GM12878 (cell line): ENCODE measurements at regions not wholly inside any gene's neighbourhood (a gene's known extent, or its start where the extent isn't known, plus 50 kb on each side); places are given as distances from the start of the nearest gene placed in this dataset.

Experiments used
- BCLAF1 ChIP-seq: fragments of 450-650 bp; IDR thresholded peaks from 2 replicates; pipeline ENCODE4 v1.6.1; 2017; ENCODE audit warnings: antibody characterized with exemption, mild to moderate bottlenecking, moderate library complexity
- CEBPZ ChIP-seq: fragments of 150-350 bp; IDR thresholded peaks from 2 replicates; pipeline ENCODE4 v1.6.1; 2016; ENCODE audit warnings: low read depth, low read length
- IKZF1 ChIP-seq: fragments of 450-650 bp; conservative IDR thresholded peaks from 2 replicates; pipeline ENCODE4 v1.6.1; 2017; ENCODE audit warnings: antibody characterized with exemption, mild to moderate bottlenecking
- IKZF2 ChIP-seq, 2 experiments: fragments of 450-650 bp; IDR thresholded peaks; 2 replicates each; pipeline ENCODE4 v1.6.1; 2017; ENCODE audit warnings: mild to moderate bottlenecking in 2 of 2, moderate library complexity in 2 of 2
- IRF3 ChIP-seq: fragments of 450-650 bp; IDR thresholded peaks from 2 replicates; pipeline ENCODE4 v1.6.1; 2014; ENCODE audit warnings: mild to moderate bottlenecking
- JUNB ChIP-seq: IDR thresholded peaks from 2 replicates; pipeline ENCODE4 v1.6.1; 2016; ENCODE audit warnings: antibody characterized with exemption, mild to moderate bottlenecking
- JUND ChIP-seq: IDR thresholded peaks from 2 replicates; pipeline ENCODE4 v1.6.1; 2012; ENCODE audit warnings: low read depth, mild to moderate bottlenecking, low read length, improper control_type of control experiment, moderate library complexity
- NKRF ChIP-seq: fragments of 450-650 bp; conservative IDR thresholded peaks from 2 replicates; pipeline ENCODE4 v1.6.1; 2017; ENCODE audit warnings: mild to moderate bottlenecking, moderate library complexity
- NR2F1 ChIP-seq: fragments of 450-650 bp; conservative IDR thresholded peaks from 2 replicates; pipeline ENCODE4 v1.6.1; 2017; ENCODE audit warnings: mild to moderate bottlenecking
- SRF ChIP-seq, 2 experiments: IDR thresholded peaks; 2 replicates each; pipeline ENCODE4 v1.6.1; 2011; ENCODE audit warnings: low read depth in 2 of 2, low read length in 2 of 2, mild to moderate bottlenecking in 1 of 2, moderate library complexity in 1 of 2
- YBX1 ChIP-seq: fragments of 450-650 bp; IDR thresholded peaks from 2 replicates; pipeline ENCODE4 v1.6.1; 2016; ENCODE audit warnings: antibody characterized with exemption
- TF ChIP-seq, protein P1 (sequence below): fragments of 450-650 bp; IDR thresholded peaks from 2 replicates; pipeline ENCODE4 v1.6.1; 2018; ENCODE audit warnings: borderline replicate concordance, mild to moderate bottlenecking; ENCODE audit not compliant: partially characterized antibody
- TF ChIP-seq, protein P2 (sequence below), 3 experiments: IDR thresholded peaks in 2 of 3; conservative IDR thresholded peaks in 1 of 3; 2 replicates each; pipeline ENCODE4 v1.5.1; 2011; ENCODE audit warnings: low read depth in 3 of 3, low read length in 3 of 3, mild to moderate bottlenecking in 3 of 3, control low read depth in 2 of 3, moderate library complexity in 2 of 3, inconsistent platforms in 1 of 3, mixed read lengths in 1 of 3; ENCODE audit not compliant: control insufficient read depth in 2 of 3, insufficient read depth in 1 of 3; ENCODE audit errors: extremely low read depth in 1 of 3

DNA sequence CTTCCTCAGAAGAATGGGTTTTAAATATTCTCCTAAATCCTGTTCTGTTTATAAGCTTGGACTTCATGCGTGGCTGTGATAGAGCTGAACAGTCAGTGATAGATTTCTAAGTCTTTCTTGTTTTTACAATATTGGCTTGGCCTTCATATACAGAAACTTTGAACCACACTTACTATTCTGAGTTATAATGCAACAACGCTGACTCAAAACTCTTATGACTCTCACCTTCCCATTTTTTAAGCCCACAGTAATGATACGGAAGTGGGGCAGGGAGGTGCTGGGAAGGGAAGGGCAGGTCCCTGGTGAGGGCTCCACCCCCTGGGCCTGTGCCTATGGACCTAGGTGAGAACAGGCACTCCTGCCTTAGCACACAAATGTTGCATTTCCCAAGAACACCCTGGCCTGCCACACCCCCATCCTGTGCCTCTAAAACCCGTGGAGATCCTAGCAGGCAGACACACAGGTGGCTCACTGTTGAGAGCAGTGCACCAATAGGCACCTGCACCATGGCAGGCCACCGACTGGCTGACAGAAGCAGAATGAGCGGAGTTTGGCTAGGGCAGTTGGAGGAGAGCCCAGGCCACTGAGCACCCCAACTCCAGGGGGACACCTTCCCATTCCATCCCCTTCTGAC is 376.7 kb downstream of the GABRG2 start (continued):
- TF ChIP-seq, protein P1, sequence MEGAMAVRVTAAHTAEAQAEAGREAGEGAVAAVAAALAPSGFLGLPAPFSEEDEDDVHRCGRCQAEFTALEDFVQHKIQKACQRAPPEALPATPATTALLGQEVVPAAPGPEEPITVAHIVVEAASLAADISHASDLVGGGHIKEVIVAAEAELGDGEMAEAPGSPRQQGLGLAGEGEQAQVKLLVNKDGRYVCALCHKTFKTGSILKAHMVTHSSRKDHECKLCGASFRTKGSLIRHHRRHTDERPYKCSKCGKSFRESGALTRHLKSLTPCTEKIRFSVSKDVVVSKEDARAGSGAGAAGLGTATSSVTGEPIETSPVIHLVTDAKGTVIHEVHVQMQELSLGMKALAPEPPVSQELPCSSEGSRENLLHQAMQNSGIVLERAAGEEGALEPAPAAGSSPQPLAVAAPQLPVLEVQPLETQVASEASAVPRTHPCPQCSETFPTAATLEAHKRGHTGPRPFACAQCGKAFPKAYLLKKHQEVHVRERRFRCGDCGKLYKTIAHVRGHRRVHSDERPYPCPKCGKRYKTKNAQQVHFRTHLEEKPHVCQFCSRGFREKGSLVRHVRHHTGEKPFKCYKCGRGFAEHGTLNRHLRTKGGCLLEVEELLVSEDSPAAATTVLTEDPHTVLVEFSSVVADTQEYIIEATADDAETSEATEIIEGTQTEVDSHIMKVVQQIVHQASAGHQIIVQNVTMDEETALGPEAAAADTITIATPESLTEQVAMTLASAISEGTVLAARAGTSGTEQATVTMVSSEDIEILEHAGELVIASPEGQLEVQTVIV, result no peak
- TF ChIP-seq NR2F1 (peak; percentile 57), SRF (IDR thresholded peaks at IDR 0.05; ENCODE audit: low read depth in 2 of 2, low read length in 2 of 2) (no peak), CEBPZ (no peak), IKZF2 (IDR thresholded peaks at IDR 0.05) (peak; percentile 60 to 65; a peak in 3 of 4 replicates), YBX1 (no peak), IKZF1 (0 out of 2 replicates have a peak, but pooled peaks have one; percentile 46), BCLAF1 (no peak), IRF3 (no peak), NKRF (no peak), JUND (no peak), JUNB (no peak)
- TF ChIP-seq, protein P2, sequence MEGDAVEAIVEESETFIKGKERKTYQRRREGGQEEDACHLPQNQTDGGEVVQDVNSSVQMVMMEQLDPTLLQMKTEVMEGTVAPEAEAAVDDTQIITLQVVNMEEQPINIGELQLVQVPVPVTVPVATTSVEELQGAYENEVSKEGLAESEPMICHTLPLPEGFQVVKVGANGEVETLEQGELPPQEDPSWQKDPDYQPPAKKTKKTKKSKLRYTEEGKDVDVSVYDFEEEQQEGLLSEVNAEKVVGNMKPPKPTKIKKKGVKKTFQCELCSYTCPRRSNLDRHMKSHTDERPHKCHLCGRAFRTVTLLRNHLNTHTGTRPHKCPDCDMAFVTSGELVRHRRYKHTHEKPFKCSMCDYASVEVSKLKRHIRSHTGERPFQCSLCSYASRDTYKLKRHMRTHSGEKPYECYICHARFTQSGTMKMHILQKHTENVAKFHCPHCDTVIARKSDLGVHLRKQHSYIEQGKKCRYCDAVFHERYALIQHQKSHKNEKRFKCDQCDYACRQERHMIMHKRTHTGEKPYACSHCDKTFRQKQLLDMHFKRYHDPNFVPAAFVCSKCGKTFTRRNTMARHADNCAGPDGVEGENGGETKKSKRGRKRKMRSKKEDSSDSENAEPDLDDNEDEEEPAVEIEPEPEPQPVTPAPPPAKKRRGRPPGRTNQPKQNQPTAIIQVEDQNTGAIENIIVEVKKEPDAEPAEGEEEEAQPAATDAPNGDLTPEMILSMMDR (IDR thresholded peaks at IDR 0.05 in 2 of 3, conservative IDR thresholded peaks at IDR 0.05 in 1 of 3; ENCODE audit: control insufficient read depth in 2 of 3, extremely low read depth in 1 of 3, insufficient read depth in 1 of 3, low read depth in 3 of 3, low read length in 3 of 3), result no peak
